ENCODE measurements at regions not wholly inside any gene's neighbourhood (a gene's known extent, or its start where the extent isn't known, plus 50 kb on each side); places are given as distances from the start of the nearest gene placed in this dataset.

DNA sequence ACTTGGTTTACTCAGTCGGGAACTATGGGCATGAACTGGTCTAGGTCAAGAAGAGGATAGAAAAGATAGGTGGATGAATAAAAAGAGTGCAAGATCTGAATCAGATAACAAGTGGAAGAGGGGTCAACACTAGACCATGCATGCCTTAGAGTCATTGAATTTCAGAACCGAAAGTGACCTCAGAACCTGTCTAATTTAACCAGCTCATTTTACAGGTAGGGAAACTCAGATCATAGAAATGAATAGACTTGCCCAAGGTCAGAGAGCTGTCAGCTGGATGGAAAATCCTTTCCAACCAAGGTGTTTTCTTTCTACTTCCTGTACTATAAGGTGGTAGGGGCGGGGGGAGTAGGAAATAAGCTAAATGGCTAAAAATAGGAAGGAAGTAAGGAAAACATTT, 121.4 kb upstream of the ADGRF1 start:
- DNase-seq = no peak
- H3K4me3 ChIP-seq = no peak overlapping the region
- TF ChIP-seq, protein P1, sequence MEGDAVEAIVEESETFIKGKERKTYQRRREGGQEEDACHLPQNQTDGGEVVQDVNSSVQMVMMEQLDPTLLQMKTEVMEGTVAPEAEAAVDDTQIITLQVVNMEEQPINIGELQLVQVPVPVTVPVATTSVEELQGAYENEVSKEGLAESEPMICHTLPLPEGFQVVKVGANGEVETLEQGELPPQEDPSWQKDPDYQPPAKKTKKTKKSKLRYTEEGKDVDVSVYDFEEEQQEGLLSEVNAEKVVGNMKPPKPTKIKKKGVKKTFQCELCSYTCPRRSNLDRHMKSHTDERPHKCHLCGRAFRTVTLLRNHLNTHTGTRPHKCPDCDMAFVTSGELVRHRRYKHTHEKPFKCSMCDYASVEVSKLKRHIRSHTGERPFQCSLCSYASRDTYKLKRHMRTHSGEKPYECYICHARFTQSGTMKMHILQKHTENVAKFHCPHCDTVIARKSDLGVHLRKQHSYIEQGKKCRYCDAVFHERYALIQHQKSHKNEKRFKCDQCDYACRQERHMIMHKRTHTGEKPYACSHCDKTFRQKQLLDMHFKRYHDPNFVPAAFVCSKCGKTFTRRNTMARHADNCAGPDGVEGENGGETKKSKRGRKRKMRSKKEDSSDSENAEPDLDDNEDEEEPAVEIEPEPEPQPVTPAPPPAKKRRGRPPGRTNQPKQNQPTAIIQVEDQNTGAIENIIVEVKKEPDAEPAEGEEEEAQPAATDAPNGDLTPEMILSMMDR (IDR thresholded peaks at IDR 0.05) = no peak
- ATAC-seq = no peak
- intact Hi-C loops (cut with DNase I) = no loop called here
- H3K27ac ChIP-seq = no peak overlapping the region
- no peaks in the 10 kb centered on the region for H3K36me3 ChIP-seq
- peaks cover 0 to 2% of the 10 kb centered on the region in 2 donors for H3K4me1 ChIP-seq
- no peaks in the 10 kb centered on the region for H3K9me3 ChIP-seq
- no peaks in the 10 kb centered on the region for H3K27me3 ChIP-seq

- DNase-seq (no peak), ATAC-seq (no peak)
- no peak overlapping the region for H3K27ac ChIP-seq
- intact Hi-C loops (cut with DNase I) = no loop called here
- H3K27me3 ChIP-seq = no peaks in the 10 kb centered on the region
- no peaks in the 10 kb centered on the region for H3K9me3 ChIP-seq
- no peak overlapping the region for H3K4me3 ChIP-seq
- TF ChIP-seq, protein P1 (IDR thresholded peaks at IDR 0.05) = no peak
- H3K36me3 ChIP-seq = no peaks in the 10 kb centered on the region
- peaks cover 0 to under 1% of the 10 kb centered on the region in 2 donors for H3K4me1 ChIP-seq
Measured at GRCh38 chr6:47162793-47163192, 120.7 kb upstream of the ADGRF1 start.

DNA sequence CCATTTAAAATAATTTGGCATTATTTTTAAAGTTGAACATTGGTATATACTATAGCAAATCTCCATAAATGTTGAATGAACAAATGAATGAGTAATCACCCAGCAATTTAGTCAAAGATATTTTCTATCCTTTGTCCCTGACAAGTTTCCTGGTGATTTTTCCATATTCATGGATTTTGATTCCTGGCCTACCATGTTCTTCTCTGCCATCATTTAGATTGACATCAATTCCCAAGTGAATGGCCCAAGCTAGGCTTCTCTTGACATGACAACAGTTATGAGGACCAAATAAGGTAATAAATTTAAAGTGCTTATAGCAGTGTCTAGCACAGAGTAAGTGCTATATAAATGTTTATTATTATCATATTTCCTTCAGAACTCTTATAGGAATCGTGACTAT, 120.1 kb upstream of the ADGRF1 start:
- Histone ChIP-seq H3K36me3 (no peaks in the 10 kb centered on the region), H3K27me3 (no peaks in the 10 kb centered on the region), H3K27ac (no peak overlapping the region), H3K4me3 (no peak overlapping the region), H3K4me1 (no peaks in the 10 kb centered on the region), H3K9me3 (no peaks in the 10 kb centered on the region)
- ATAC-seq = no peak
- no peak for DNase-seq
- intact Hi-C loops (cut with DNase I) = no loop called here
- TF ChIP-seq, protein P1 (IDR thresholded peaks at IDR 0.05) = no peak

- peak overlapping the region in 1 of 2 donors; percentile 55 for H3K27ac ChIP-seq
- no peaks in the 10 kb centered on the region for H3K27me3 ChIP-seq
- no peaks in the 10 kb centered on the region for H3K36me3 ChIP-seq
- ATAC-seq = peak; percentile 75
- intact Hi-C loops (cut with DNase I) = no loop called here
- no peaks in the 10 kb centered on the region for H3K4me1 ChIP-seq
- TF ChIP-seq, protein P1 (IDR thresholded peaks at IDR 0.05) = no peak
- H3K4me3 ChIP-seq = no peak overlapping the region
- H3K9me3 ChIP-seq = no peaks in the 10 kb centered on the region
- no peak for DNase-seq
Measured at GRCh38 chr6:47161176-47161687, 119.1 kb upstream of the ADGRF1 start.

- no peak for ATAC-seq
- DNase-seq = no peak
Measured at GRCh38 chr6:47160702-47161101, 118.6 kb upstream of the ADGRF1 start.

More at GRCh38 chr6:47160702-47161101, 118.6 kb upstream of the ADGRF1 start:
- no peaks in the 10 kb centered on the region for H3K36me3 ChIP-seq
- intact Hi-C loops (cut with DNase I) = no loop called here
- H3K9me3 ChIP-seq = no peaks in the 10 kb centered on the region
- peak overlapping the region in 1 of 2 donors; percentile 55 for H3K27ac ChIP-seq
- TF ChIP-seq, protein P1 (IDR thresholded peaks at IDR 0.05) = no peak
- no peaks in the 10 kb centered on the region for H3K27me3 ChIP-seq
- H3K4me3 ChIP-seq = no peak overlapping the region
- H3K4me1 ChIP-seq = no peaks in the 10 kb centered on the region

Data from left lung (tissue), 4 donors.